Bronchial epithelial cell (primary cell): ENCODE measurements at regions not wholly inside any gene's neighbourhood (a gene's known extent, or its start where the extent isn't known, plus 50 kb on each side); places are given as distances from the start of the nearest gene placed in this dataset.

Experiments used
- DNase-seq: peaks from one replicate; pipeline ENCODE4 v3.0.0-alpha.2; 2010; ENCODE audit warnings: low read depth
- FAIRE-seq: peaks from 2 replicates; lab custom pipeline; 2011; peaks lifted over from hg19 to GRCh38; lab: Jason Lieb, UNC
- H3K27me3 ChIP-seq: 2 replicates; pipeline ENCODE4 v1.5.1; 2011; ENCODE audit warnings: low read length; ENCODE audit not compliant: control insufficient read depth, insufficient read depth
- H3K36me3 ChIP-seq: 2 replicates; pipeline ENCODE4 v1.5.1; 2011; ENCODE audit warnings: low read length; ENCODE audit not compliant: control insufficient read depth, insufficient read depth
- H3K4me3 ChIP-seq: 2 replicates; pipeline ENCODE4 v1.5.1; 2011; ENCODE audit warnings: mild to moderate bottlenecking, low read depth, low read length, control low read depth
- CTCF ChIP-seq: IDR thresholded peaks from 2 replicates; pipeline ENCODE4 v1.5.1; 2011; ENCODE audit warnings: mild to moderate bottlenecking, moderate library complexity, low read length, control low read depth, inconsistent platforms; ENCODE audit not compliant: insufficient read depth, severe bottlenecking

- no peak for TF ChIP-seq CTCF
- FAIRE-seq (no peak), DNase-seq (peak; percentile 83)
- Histone ChIP-seq H3K27me3 (no peaks in the 10 kb centered on the region), H3K36me3 (no peaks in the 10 kb centered on the region), H3K4me3 (no peak overlapping the region)
These were observed 195.5 kb downstream of the EPM2A start for GRCh38 chr6:145539831-145540230.

- TF ChIP-seq CTCF: no peak
- FAIRE-seq (no peak), DNase-seq (peak; percentile 59)
- H3K27me3 ChIP-seq: no peaks in the 10 kb centered on the region
- H3K4me3 ChIP-seq: no peak overlapping the region
- no peaks in the 10 kb centered on the region for H3K36me3 ChIP-seq
These were observed 194.6 kb downstream of the EPM2A start for GRCh38 chr6:145540741-145541140.

GRCh38 chr6:145544041-145544440 lies 191.3 kb downstream of the EPM2A start:
- no peak for TF ChIP-seq CTCF
- Histone ChIP-seq H3K36me3 (no peaks in the 10 kb centered on the region), H3K27me3 (no peaks in the 10 kb centered on the region), H3K4me3 (no peak overlapping the region)
- DNase-seq: peak; percentile 94
- FAIRE-seq: peak; percentile 60

GRCh38 chr6:145544514-145544913 lies 190.8 kb downstream of the EPM2A start:
- Histone ChIP-seq H3K36me3 (no peaks in the 10 kb centered on the region), H3K4me3 (no peak overlapping the region), H3K27me3 (no peaks in the 10 kb centered on the region)
- no peak for TF ChIP-seq CTCF
- FAIRE-seq (no peak), DNase-seq (peak; percentile 75)

GRCh38 chr6:145546265-145546664 lies 189.1 kb downstream of the EPM2A start:
- DNase-seq: no peak
- no peak for TF ChIP-seq CTCF
- Histone ChIP-seq H3K4me3 (no peak overlapping the region), H3K36me3 (no peaks in the 10 kb centered on the region), H3K27me3 (no peaks in the 10 kb centered on the region)
- no peak for FAIRE-seq

- no peak for TF ChIP-seq CTCF
- Histone ChIP-seq H3K36me3 (no peaks in the 10 kb centered on the region), H3K27me3 (no peaks in the 10 kb centered on the region), H3K4me3 (no peak overlapping the region)
- no peak for DNase-seq
- no peak for FAIRE-seq
These were observed 187.6 kb downstream of the EPM2A start for GRCh38 chr6:145547594-145548335.
